Neural cell (in vitro differentiated cells): ENCODE measurements at regions not wholly inside any gene's neighbourhood (a gene's known extent, or its start where the extent isn't known, plus 50 kb on each side); places are given as distances from the start of the nearest gene placed in this dataset.

ENCODE experiments used
- EZH2 ChIP-seq: fragments of 200-600, 300-800 bp; shearing (Covaris generic), sonication (generic); IDR thresholded peaks from 2 replicates; pipeline ENCODE4 v1.6.1; 2014; ENCODE audit warnings: antibody characterized with exemption, low read length, borderline replicate concordance, mild to moderate bottlenecking; ENCODE audit not compliant: insufficient read depth, poor library complexity, severe bottlenecking
- TF ChIP-seq, protein P1 (sequence below): fragments of 450-650 bp; IDR thresholded peaks from 2 replicates; pipeline ENCODE4 v1.5.1; 2014; ENCODE audit warnings: antibody characterized with exemption, mild to moderate bottlenecking, moderate library complexity; ENCODE audit not compliant: poor library complexity, severe bottlenecking
- TF ChIP-seq, protein P2 (sequence below): IDR thresholded peaks from 2 replicates; pipeline ENCODE4 v1.6.1; 2012; ENCODE audit warnings: borderline replicate concordance

DNA sequence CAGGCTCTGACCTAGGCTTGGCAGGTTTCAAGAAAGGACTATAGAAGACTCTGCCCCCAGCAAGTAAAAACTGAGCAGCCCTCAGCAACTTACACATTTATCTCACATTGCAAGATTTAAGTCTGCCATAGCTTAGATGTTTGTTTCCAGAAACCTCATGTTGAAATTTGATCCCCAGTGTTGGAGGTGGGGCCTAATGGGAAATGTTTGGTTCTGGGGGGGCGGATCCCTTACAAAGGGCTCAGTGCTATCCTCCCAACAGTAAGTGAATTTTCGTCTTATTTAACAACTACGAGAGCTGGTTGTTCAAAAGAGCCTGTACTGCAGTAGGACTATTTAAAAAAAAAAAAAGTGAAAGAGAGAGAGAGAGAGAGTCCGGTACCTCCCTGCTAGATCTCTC is 125.2 kb upstream of the PROK2 start:
- TF ChIP-seq, protein P1, sequence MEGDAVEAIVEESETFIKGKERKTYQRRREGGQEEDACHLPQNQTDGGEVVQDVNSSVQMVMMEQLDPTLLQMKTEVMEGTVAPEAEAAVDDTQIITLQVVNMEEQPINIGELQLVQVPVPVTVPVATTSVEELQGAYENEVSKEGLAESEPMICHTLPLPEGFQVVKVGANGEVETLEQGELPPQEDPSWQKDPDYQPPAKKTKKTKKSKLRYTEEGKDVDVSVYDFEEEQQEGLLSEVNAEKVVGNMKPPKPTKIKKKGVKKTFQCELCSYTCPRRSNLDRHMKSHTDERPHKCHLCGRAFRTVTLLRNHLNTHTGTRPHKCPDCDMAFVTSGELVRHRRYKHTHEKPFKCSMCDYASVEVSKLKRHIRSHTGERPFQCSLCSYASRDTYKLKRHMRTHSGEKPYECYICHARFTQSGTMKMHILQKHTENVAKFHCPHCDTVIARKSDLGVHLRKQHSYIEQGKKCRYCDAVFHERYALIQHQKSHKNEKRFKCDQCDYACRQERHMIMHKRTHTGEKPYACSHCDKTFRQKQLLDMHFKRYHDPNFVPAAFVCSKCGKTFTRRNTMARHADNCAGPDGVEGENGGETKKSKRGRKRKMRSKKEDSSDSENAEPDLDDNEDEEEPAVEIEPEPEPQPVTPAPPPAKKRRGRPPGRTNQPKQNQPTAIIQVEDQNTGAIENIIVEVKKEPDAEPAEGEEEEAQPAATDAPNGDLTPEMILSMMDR = no peak
- no peak for TF ChIP-seq EZH2
- TF ChIP-seq, protein P2, sequence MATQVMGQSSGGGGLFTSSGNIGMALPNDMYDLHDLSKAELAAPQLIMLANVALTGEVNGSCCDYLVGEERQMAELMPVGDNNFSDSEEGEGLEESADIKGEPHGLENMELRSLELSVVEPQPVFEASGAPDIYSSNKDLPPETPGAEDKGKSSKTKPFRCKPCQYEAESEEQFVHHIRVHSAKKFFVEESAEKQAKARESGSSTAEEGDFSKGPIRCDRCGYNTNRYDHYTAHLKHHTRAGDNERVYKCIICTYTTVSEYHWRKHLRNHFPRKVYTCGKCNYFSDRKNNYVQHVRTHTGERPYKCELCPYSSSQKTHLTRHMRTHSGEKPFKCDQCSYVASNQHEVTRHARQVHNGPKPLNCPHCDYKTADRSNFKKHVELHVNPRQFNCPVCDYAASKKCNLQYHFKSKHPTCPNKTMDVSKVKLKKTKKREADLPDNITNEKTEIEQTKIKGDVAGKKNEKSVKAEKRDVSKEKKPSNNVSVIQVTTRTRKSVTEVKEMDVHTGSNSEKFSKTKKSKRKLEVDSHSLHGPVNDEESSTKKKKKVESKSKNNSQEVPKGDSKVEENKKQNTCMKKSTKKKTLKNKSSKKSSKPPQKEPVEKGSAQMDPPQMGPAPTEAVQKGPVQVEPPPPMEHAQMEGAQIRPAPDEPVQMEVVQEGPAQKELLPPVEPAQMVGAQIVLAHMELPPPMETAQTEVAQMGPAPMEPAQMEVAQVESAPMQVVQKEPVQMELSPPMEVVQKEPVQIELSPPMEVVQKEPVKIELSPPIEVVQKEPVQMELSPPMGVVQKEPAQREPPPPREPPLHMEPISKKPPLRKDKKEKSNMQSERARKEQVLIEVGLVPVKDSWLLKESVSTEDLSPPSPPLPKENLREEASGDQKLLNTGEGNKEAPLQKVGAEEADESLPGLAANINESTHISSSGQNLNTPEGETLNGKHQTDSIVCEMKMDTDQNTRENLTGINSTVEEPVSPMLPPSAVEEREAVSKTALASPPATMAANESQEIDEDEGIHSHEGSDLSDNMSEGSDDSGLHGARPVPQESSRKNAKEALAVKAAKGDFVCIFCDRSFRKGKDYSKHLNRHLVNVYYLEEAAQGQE = no peak
